Muscle of arm (tissue), 1 donor: ENCODE measurements at regions not wholly inside any gene's neighbourhood (a gene's known extent, or its start where the extent isn't known, plus 50 kb on each side); places are given as distances from the start of the nearest gene placed in this dataset.

Experiments used
- DNase-seq: peaks from one replicate; pipeline ENCODE4 v3.0.0-alpha.2; 2013

DNA sequence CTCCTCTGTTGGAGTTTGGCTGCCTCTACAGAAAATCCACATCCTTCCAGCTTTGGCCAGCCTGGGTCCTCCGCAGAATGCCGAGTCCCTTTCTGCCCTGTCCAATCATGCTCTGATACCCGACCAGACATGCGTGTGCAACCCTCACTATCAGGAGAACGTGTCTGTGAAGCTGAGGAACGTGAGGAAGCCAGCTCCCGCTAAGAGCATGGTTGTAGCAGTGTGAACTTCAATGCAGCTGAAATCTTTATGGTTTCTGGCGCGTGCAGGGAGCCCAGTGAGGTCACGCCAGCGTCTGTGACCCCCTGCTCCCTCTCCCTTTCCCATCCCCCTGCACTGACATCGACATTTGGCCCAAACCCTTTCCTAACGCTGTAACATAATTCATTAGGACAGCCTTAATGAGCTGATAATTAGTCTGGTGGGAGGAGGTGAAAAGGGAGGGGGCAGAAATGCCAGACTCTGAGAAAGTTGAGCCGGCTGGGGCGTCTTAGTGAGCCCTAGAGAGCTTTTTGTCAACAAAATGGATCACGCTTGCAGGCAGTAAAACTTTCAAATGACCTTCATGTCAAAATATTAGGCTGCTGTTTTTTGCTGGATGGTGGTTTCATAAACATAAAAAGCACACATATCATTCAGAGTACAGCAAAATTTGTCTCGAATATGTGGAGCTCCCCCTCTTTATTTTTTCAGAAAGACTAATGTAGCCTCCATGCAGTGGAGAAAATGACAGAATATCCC, 423.3 kb downstream of the QKI start:
- peak; percentile 27 for DNase-seq

DNA sequence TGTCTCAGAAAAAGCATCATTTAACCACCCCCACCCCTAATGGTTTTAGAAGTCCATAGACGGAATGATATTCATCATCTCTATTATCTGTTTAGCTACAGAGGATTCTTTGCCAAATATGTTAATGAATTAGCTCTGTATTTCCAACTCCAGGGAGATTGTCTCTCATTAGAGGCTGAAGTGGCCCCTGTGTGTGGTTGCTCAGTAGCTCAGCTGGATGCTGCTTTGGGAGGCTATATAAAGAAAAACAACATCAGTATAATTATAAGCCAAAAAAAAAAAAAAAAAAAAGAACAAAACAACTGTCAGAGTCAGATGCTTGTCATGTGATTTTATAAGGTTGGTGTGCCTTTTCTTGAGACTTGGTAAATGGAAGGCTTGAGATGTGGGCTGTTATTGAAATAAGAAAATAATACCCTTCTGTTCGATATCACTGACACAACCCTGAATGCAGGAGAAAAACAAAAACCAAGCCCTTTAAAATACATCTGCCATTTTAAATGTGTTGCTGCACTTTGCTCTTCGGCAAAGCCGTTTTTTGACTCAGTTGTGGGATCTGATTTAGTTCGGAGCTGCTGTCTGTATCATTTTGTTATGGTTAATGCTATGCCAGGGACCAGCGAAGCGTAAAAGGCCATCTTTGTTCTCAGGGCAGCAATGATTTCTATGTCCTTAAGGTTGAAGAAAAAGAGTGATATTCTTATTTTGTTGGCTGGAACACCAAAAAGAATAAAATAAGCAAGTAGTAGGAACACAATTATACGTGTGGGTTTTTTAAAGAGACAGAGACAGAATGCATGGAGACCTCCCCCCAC, 422.6 kb downstream of the QKI start:
- no peak for DNase-seq

DNA sequence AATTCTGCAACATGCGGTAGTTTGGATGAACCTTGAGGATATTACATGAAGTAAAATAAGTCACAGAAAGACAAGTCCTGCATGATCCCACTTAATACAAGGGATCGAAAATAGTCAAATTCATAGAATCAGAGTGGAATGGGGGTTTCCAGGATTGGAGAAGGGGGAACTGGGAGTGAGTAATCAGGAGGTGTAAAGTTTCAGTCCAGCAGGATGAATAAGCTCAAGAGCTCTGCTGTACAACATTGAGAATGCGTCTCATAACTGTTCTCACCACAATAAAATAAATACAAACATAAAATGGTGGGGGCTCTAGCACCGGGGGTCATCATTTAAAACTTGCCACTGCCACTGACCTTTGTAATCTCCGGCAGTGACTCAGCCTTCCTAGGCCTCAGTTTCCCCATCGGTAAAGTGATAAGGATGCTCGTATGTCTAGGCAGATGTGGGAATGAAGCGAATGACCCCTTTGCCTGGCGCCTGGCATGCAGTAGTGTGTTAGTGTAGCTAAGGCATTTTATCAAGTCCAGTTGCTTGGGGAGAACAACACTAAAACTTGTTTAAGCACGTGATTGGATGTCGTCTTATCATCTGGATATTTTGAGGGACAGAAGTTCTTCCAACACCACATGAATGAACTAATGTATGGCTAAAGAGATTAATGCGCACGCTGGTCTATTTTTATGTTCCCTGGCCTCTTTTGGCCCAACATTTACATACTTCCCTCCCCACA, 421.1 kb downstream of the QKI start:
- no peak for DNase-seq

DNA sequence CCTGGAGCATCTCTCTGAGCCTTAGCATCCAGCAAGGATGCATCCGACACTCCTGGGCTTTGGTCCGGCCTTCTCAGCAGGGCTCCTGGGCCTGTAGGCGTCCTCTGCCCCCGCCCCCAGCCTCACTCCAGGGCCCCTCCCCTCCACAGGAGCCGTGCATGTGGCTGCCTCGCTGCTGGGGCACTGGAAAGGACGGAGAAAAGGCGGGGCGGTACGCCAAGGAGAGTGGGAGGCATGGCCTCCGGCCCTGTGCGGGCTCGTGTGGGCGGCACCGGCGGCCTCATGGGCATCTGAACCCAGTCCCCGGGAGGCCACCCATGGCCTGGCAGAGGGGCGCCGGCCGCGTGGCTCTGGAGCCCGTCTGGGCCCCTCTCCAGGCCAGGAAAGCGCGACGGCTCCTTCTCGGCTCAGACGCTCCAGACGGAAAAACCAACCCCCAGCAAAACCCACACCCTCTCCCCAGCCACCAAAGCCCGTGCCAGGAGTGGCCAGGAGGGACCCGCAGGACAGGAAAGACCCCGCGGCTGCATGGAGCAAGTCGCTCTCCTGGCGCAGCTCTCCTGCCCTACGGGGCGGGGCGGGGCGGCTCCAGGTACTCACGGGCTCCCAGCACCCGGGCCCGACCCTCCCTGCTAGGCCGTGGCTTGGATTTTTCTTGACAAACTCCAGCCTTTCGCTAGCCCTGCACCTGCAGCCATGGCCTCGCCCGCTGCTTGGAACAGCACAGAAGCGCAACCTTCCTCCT, 419.9 kb downstream of the QKI start:
- no peak for DNase-seq

DNA sequence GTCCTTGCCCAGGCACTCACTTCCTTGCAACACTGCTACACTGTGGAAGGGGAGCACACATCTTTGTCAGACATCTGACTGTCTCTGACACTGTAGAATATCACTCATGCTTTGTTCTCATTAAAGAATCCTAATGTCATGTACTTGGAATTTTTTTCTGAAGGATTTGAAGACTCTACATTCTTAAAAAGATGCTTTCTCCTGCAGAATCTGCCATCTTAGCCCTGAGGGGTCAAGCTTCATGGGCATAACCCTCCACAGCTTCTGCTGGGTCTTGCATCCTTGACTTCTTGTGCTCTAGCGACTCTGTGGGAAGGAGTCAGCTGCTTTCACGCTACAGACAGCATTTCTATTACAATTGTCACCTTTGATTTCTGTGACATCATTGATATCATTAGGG, 417.2 kb downstream of the QKI start:
- DNase-seq: no peak

GRCh38 chr6:163830641-163831040, 416.1 kb downstream of the QKI start:
- no peak for DNase-seq

DNA sequence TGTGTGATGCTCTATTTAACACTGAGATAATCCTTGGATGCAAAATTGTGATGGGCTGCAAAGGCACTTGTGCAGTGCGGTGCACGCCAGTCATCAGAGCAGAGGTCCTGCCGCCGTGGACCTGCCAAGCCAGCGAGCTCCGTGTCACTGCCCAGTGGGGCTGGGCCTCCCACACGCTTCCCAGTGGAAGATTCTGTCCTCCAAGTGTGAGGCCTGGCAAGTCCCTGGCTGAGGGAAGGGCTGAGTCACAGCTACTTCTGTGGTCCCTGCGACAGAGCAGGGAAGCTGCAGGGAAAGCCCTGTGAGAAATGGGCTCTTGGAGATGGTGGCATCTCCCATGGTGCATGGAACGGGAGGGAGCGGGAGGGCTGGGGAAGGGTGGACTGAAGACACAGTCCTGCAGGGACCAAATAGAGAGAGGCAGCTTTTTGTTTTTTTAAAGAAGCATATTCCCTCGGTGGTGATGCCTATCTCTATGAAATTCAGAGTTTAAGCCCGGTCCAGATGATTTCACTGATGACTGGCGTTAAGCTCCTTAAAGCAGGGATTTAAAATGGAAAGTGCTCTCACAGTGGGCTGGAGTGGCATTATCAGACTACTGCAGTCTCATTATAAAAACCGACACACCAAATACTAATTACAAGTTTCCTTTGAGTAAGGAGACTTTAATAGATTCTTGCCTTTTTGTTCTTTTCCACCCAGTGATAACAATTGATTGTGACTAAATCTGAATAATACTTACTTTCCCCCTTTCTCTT, 413.7 kb downstream of the QKI start:
- no peak for DNase-seq

DNA sequence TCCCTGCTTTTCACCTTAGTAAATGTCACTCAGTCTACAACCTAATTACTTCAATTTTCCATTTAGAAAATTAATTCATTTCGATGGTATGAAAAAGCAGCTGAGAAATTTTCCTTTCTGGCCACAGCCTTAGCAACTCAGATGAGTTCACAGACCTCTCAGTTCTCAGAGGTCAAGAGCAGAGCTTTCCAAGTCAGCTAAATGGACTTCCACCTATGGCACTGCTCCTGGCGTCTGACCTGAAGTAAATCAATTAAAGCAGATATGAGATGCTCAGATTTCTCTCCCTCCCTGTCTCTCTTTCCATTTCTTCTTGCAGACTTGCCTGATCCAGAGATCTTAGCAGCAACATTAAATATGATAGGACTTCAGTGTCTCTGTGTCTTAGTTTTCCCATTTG, 412.6 kb downstream of the QKI start:
- no peak for DNase-seq

DNA sequence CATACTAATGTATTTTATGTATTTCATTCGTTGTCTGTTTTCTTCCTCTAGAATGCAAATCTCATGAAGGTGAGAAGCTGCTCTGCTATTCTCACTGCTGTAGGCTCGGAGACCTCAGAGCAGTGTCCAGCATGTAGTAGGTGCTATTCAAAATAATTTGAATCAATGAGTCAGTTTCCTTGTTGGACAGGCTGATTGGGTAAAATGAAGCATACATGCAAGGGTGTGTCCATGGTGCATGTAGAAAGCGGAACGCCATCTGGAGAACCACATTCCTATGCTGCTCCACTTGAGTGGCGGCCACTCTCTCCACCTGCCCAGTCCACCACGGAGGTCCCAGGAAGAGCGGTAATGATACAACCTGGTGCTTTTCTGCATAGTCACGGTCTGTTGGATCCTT, 412.1 kb downstream of the QKI start:
- no peak for DNase-seq

DNA sequence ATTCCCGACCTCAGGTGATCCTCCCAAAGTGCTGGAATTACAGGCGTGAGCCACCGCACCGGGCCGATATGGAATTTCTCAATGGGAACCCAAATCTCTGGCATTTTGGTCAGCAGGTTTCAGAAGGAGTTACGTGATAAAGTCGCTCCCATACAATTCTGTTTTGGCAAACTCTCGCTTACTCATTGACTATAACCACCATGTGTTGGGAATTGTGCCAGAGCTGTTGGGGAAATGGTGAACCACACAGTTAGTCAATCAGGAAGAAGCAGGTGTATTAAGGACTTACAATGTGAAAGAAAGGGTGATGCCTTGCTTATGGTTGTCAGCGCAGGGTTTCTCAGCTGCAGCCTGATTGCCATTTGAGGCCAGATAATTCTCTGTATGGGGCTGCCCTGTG, 410.5 kb downstream of the QKI start:
- DNase-seq: no peak

DNA sequence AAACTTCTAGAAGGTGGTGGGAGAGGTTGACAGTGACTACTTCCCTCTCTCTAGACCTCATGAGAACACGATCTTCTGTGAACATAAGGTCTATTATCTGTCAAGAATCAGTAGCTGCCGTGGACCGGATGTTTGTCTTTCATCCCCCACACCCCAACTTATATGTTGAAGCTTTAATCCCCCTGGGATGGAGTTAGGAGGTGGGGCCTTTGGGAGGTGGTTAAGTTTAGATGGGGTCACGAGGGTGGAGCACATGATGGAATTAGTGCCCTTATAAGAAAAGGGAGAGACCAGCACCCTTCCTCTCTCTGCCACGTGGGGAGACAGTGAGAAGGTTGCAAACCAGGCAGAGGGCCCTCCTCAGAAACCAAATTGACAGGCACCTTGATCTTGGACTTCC, 409.1 kb downstream of the QKI start:
- DNase-seq: no peak

GRCh38 chr6:163820745-163821458, 406.4 kb downstream of the QKI start:
- DNase-seq: no peak

GRCh38 chr6:163820171-163820570, 405.7 kb downstream of the QKI start:
- DNase-seq: no peak

- no peak for DNase-seq
Measured at GRCh38 chr6:163818719-163819118, 404.2 kb downstream of the QKI start.

- no peak for DNase-seq
Measured at GRCh38 chr6:163816441-163816840, 401.9 kb downstream of the QKI start.

DNA sequence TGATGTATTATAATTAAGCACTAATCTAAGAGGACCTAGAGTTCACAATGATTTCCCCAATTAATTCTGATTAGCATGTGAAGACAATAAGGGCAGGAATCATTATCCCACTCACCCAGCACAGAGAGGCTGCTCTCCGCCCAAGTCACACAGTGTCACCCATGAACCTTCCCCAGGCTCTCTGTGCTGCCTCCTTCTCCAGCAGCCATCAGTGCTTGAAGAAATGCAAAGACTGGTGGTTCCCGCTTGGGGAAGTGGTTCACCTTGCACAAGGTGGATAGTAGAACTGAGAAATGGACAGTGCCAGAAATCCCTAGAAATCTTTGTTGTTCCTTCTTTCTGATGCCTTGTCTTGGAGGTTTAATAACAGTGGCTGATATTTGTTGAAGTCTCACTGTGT, 401.3 kb downstream of the QKI start:
- no peak for DNase-seq

GRCh38 chr6:163814494-163815364, 400.2 kb downstream of the QKI start:
- peak; percentile 67 for DNase-seq

- DNase-seq: no peak
Measured at GRCh38 chr6:163813979-163814493, 399.5 kb downstream of the QKI start.

DNA sequence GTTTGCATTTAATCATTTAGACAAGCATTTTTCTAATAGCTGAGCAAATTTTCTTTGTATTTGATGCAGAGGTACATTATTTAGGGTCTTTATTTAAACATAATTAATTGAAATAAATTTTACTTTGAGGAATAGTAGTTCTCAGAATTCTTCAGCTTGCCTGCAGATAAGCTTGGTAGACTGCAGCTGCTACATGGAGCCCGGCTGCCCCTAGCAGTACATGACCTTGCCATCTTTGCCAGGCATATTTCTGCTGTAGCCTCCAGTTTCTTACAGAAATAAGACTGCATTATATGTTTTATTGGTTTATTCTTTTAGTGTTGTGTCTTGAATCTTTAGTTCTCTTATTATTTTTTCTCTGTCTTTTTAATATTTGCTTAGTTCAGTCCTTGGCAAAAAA, 396.8 kb downstream of the QKI start:
- no peak for DNase-seq
